IMR-90 (cell line): ENCODE measurements at regions not wholly inside any gene's neighbourhood (a gene's known extent, or its start where the extent isn't known, plus 50 kb on each side); places are given as distances from the start of the nearest gene placed in this dataset.

Experiments used
- BHLHE40 ChIP-seq: fragments of 150-350 bp; IDR thresholded peaks from 2 replicates; pipeline ENCODE4 v1.6.1; 2016; ENCODE audit warnings: mild to moderate bottlenecking, low read depth, low read length
- MAFK ChIP-seq: IDR thresholded peaks from 2 replicates; pipeline ENCODE4 v1.6.1; 2012; ENCODE audit warnings: low read depth, low read length, improper control_type of control experiment
- POLR2A ChIP-seq: IDR thresholded peaks from 2 replicates; pipeline ENCODE4 v1.6.1; 2012; ENCODE audit warnings: mild to moderate bottlenecking, low read depth, low read length
- TF ChIP-seq, protein P1 (sequence below): conservative IDR thresholded peaks from 2 replicates; pipeline ENCODE4 v1.5.1; 2012; ENCODE audit warnings: mild to moderate bottlenecking, low read depth, low read length, improper control_type of control experiment

DNA sequence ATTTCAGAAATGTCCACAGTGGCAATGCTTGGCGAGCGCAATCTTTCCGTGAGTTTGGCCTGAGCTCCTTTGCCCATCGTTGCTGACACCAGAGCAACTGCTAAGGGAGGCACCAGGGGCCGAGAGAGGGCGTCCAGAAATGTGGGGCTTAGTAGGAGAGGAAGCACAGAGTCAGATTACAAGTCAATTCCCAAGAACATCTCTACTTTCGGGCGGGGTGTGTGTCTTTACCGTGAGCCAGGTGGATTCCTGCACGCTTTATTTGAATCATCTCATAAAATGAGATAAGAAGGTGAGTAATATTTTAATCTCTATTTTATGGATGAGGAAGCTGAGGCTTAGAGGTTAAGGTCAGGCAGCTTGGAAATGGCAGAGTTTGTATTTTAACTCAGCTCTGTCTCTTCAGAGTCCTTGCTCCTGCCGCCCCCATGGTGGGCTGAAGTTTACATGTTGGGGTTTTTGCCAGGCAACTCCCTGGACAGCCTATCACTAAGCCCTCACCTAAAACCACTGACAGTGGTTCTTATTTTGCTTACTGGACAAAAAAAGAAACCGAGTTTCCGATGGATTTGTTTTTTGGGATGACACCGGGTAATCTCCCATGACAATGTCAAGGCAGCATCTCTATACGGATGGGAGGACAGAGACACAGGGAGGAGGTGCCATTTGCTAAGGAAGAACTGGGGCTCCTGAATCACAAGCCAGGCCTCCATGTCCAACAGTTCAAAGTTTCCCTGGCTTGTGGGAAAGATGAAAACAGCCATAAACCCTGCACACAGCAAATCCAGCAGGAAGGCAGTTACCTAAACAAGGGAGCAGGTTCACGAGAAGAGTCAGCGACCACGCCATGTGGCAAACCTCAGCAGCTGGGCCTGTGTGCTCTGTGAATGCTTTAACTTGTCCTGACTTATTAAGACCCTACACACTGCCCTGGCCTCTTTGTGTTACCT is 112.6 kb upstream of the SLC24A3 start:
- TF ChIP-seq POLR2A (no peak), MAFK (peak; percentile 67), BHLHE40 (no peak)
- TF ChIP-seq, protein P1, sequence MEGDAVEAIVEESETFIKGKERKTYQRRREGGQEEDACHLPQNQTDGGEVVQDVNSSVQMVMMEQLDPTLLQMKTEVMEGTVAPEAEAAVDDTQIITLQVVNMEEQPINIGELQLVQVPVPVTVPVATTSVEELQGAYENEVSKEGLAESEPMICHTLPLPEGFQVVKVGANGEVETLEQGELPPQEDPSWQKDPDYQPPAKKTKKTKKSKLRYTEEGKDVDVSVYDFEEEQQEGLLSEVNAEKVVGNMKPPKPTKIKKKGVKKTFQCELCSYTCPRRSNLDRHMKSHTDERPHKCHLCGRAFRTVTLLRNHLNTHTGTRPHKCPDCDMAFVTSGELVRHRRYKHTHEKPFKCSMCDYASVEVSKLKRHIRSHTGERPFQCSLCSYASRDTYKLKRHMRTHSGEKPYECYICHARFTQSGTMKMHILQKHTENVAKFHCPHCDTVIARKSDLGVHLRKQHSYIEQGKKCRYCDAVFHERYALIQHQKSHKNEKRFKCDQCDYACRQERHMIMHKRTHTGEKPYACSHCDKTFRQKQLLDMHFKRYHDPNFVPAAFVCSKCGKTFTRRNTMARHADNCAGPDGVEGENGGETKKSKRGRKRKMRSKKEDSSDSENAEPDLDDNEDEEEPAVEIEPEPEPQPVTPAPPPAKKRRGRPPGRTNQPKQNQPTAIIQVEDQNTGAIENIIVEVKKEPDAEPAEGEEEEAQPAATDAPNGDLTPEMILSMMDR = no peak
